ENCODE measurements at regions not wholly inside any gene's neighbourhood (a gene's known extent, or its start where the extent isn't known, plus 50 kb on each side); places are given as distances from the start of the nearest gene placed in this dataset.

GRCh38 chr16:87098976-87099720, 218.0 kb downstream of the C16orf95 start:
- Histone ChIP-seq H3K9ac (ENCODE audit: low read length in 5 of 5) (no peak overlapping the region), H3K36me3 (ENCODE audit: control insufficient read depth in 5 of 5, insufficient read depth in 5 of 5, low read length in 5 of 5) (no peaks in the 10 kb centered on the region), H3K27me3 (ENCODE audit: control insufficient read depth in 5 of 5, insufficient read depth in 4 of 5, low read length in 5 of 5) (peaks cover 0 to 25% (median 15%) of the 10 kb centered on the region in 5 donors), H3K9me3 (ENCODE audit: control insufficient read depth in 5 of 5, low read length in 5 of 5) (peaks cover 0 to under 1% (median 0%) of the 10 kb centered on the region in 5 donors), H3K4me3 (ENCODE audit: low read depth in 1 of 5, low read length in 5 of 5) (no peak overlapping the region), H3K4me1 (ENCODE audit: control insufficient read depth in 5 of 5, insufficient read depth in 5 of 5, low read length in 5 of 5) (no peaks in the 10 kb centered on the region), H3K27ac (ENCODE audit: low read depth, low read length) (no peak overlapping the region)

- Histone ChIP-seq H3K9me3 (ENCODE audit: control insufficient read depth in 5 of 5, low read length in 5 of 5) (peaks cover 0 to 7% (median 0%) of the 10 kb centered on the region in 5 donors), H3K36me3 (ENCODE audit: control insufficient read depth in 5 of 5, insufficient read depth in 5 of 5, low read length in 5 of 5) (no peaks in the 10 kb centered on the region), H3K9ac (ENCODE audit: low read length in 5 of 5) (no peak overlapping the region), H3K4me3 (ENCODE audit: low read depth in 1 of 5, low read length in 5 of 5) (no peak overlapping the region), H3K27ac (ENCODE audit: low read depth, low read length) (no peak overlapping the region), H3K4me1 (ENCODE audit: control insufficient read depth in 5 of 5, insufficient read depth in 5 of 5, low read length in 5 of 5) (no peaks in the 10 kb centered on the region), H3K27me3 (ENCODE audit: control insufficient read depth in 5 of 5, insufficient read depth in 4 of 5, low read length in 5 of 5) (peaks cover 0 to 25% (median 15%) of the 10 kb centered on the region in 5 donors)
Observed at GRCh38 chr16:87100306-87101058, 216.7 kb downstream of the C16orf95 start.

- H3K9me3 ChIP-seq (ENCODE audit: control insufficient read depth in 5 of 5, low read length in 5 of 5): peaks cover 0 to 7% (median 0%) of the 10 kb centered on the region in 5 donors
- no peak overlapping the region for H3K9ac ChIP-seq (ENCODE audit: low read length in 5 of 5)
- peaks cover 0 to 23% (median 9%) of the 10 kb centered on the region in 5 donors for H3K27me3 ChIP-seq (ENCODE audit: control insufficient read depth in 5 of 5, insufficient read depth in 4 of 5, low read length in 5 of 5)
- H3K4me3 ChIP-seq (ENCODE audit: low read depth in 1 of 5, low read length in 5 of 5): no peak overlapping the region
- H3K36me3 ChIP-seq (ENCODE audit: control insufficient read depth in 5 of 5, insufficient read depth in 5 of 5, low read length in 5 of 5): no peaks in the 10 kb centered on the region
- H3K4me1 ChIP-seq (ENCODE audit: control insufficient read depth in 5 of 5, insufficient read depth in 5 of 5, low read length in 5 of 5): no peaks in the 10 kb centered on the region
- H3K27ac ChIP-seq (ENCODE audit: low read depth, low read length): no peak overlapping the region
Observed at GRCh38 chr16:87101903-87102302, 215.3 kb downstream of the C16orf95 start.

- peaks cover 0 to 4% (median 0%) of the 10 kb centered on the region in 5 donors for H3K27me3 ChIP-seq (ENCODE audit: control insufficient read depth in 5 of 5, insufficient read depth in 4 of 5, low read length in 5 of 5)
- H3K4me1 ChIP-seq (ENCODE audit: control insufficient read depth in 5 of 5, insufficient read depth in 5 of 5, low read length in 5 of 5): no peaks in the 10 kb centered on the region
- H3K9ac ChIP-seq (ENCODE audit: low read length in 5 of 5): no peak overlapping the region
- H3K9me3 ChIP-seq (ENCODE audit: control insufficient read depth in 5 of 5, low read length in 5 of 5): peaks cover 0 to 7% (median 0%) of the 10 kb centered on the region in 5 donors
- H3K4me3 ChIP-seq (ENCODE audit: low read depth in 1 of 5, low read length in 5 of 5): no peak overlapping the region
- H3K27ac ChIP-seq (ENCODE audit: low read depth, low read length): no peak overlapping the region
- H3K36me3 ChIP-seq (ENCODE audit: control insufficient read depth in 5 of 5, insufficient read depth in 5 of 5, low read length in 5 of 5): no peaks in the 10 kb centered on the region
Observed at GRCh38 chr16:87107201-87107600, 210.0 kb downstream of the C16orf95 start.

- Histone ChIP-seq H3K36me3 (ENCODE audit: control insufficient read depth in 5 of 5, insufficient read depth in 5 of 5, low read length in 5 of 5) (no peaks in the 10 kb centered on the region), H3K4me1 (ENCODE audit: control insufficient read depth in 5 of 5, insufficient read depth in 5 of 5, low read length in 5 of 5) (no peaks in the 10 kb centered on the region)
Observed at GRCh38 chr16:87108278-87108677, 208.9 kb downstream of the C16orf95 start.

GRCh38 chr16:87108941-87109340, 208.3 kb downstream of the C16orf95 start:
- Histone ChIP-seq H3K9ac (ENCODE audit: low read length in 5 of 5) (no peak overlapping the region), H3K36me3 (ENCODE audit: control insufficient read depth in 5 of 5, insufficient read depth in 5 of 5, low read length in 5 of 5) (no peaks in the 10 kb centered on the region), H3K27ac (ENCODE audit: low read depth, low read length) (no peak overlapping the region), H3K4me3 (ENCODE audit: low read depth in 1 of 5, low read length in 5 of 5) (no peak overlapping the region), H3K9me3 (ENCODE audit: control insufficient read depth in 5 of 5, low read length in 5 of 5) (peaks cover 0 to 7% (median 0%) of the 10 kb centered on the region in 5 donors), H3K4me1 (ENCODE audit: control insufficient read depth in 5 of 5, insufficient read depth in 5 of 5, low read length in 5 of 5) (no peaks in the 10 kb centered on the region), H3K27me3 (ENCODE audit: control insufficient read depth in 5 of 5, insufficient read depth in 4 of 5, low read length in 5 of 5) (peaks cover 0 to 4% (median 0%) of the 10 kb centered on the region in 5 donors)

More at GRCh38 chr16:87108278-87108677, 208.9 kb downstream of the C16orf95 start:
- Histone ChIP-seq H3K27me3 (ENCODE audit: control insufficient read depth in 5 of 5, insufficient read depth in 4 of 5, low read length in 5 of 5) (peaks cover 0 to 4% (median 0%) of the 10 kb centered on the region in 5 donors), H3K27ac (ENCODE audit: low read depth, low read length) (no peak overlapping the region), H3K9me3 (ENCODE audit: control insufficient read depth in 5 of 5, low read length in 5 of 5) (peaks cover 0 to 7% (median 0%) of the 10 kb centered on the region in 5 donors), H3K9ac (ENCODE audit: low read length in 5 of 5) (no peak overlapping the region), H3K4me3 (ENCODE audit: low read depth in 1 of 5, low read length in 5 of 5) (no peak overlapping the region)

- H3K9ac ChIP-seq (ENCODE audit: low read length in 5 of 5): no peak overlapping the region
- no peaks in the 10 kb centered on the region for H3K27me3 ChIP-seq (ENCODE audit: control insufficient read depth in 5 of 5, insufficient read depth in 4 of 5, low read length in 5 of 5)
- no peaks in the 10 kb centered on the region for H3K36me3 ChIP-seq (ENCODE audit: control insufficient read depth in 5 of 5, insufficient read depth in 5 of 5, low read length in 5 of 5)
- no peak overlapping the region for H3K4me3 ChIP-seq (ENCODE audit: low read depth in 1 of 5, low read length in 5 of 5)
- H3K9me3 ChIP-seq (ENCODE audit: control insufficient read depth in 5 of 5, low read length in 5 of 5): no peaks in the 10 kb centered on the region
- peaks cover 0 to 2% (median 0%) of the 10 kb centered on the region in 5 donors for H3K4me1 ChIP-seq (ENCODE audit: control insufficient read depth in 5 of 5, insufficient read depth in 5 of 5, low read length in 5 of 5)
- no peak overlapping the region for H3K27ac ChIP-seq (ENCODE audit: low read depth, low read length)
Observed at GRCh38 chr16:87114832-87115231, 202.4 kb downstream of the C16orf95 start.

- Histone ChIP-seq H3K4me1 (ENCODE audit: control insufficient read depth in 5 of 5, insufficient read depth in 5 of 5, low read length in 5 of 5) (peaks cover 0 to 2% (median 0%) of the 10 kb centered on the region in 5 donors), H3K27me3 (ENCODE audit: control insufficient read depth in 5 of 5, insufficient read depth in 4 of 5, low read length in 5 of 5) (peaks cover 0 to 5% (median 0%) of the 10 kb centered on the region in 5 donors), H3K9ac (ENCODE audit: low read length in 5 of 5) (no peak overlapping the region), H3K4me3 (ENCODE audit: low read depth in 1 of 5, low read length in 5 of 5) (no peak overlapping the region), H3K9me3 (ENCODE audit: control insufficient read depth in 5 of 5, low read length in 5 of 5) (no peaks in the 10 kb centered on the region), H3K36me3 (ENCODE audit: control insufficient read depth in 5 of 5, insufficient read depth in 5 of 5, low read length in 5 of 5) (no peaks in the 10 kb centered on the region), H3K27ac (ENCODE audit: low read depth, low read length) (no peak overlapping the region)
Observed at GRCh38 chr16:87115646-87116045, 201.5 kb downstream of the C16orf95 start.

- Histone ChIP-seq H3K27me3 (ENCODE audit: control insufficient read depth in 5 of 5, insufficient read depth in 4 of 5, low read length in 5 of 5) (peaks cover 0 to 5% (median 0%) of the 10 kb centered on the region in 5 donors), H3K9ac (ENCODE audit: low read length in 5 of 5) (no peak overlapping the region), H3K27ac (ENCODE audit: low read depth, low read length) (no peak overlapping the region), H3K4me3 (ENCODE audit: low read depth in 1 of 5, low read length in 5 of 5) (no peak overlapping the region), H3K4me1 (ENCODE audit: control insufficient read depth in 5 of 5, insufficient read depth in 5 of 5, low read length in 5 of 5) (peaks cover 0 to 2% (median 0%) of the 10 kb centered on the region in 5 donors), H3K36me3 (ENCODE audit: control insufficient read depth in 5 of 5, insufficient read depth in 5 of 5, low read length in 5 of 5) (no peaks in the 10 kb centered on the region), H3K9me3 (ENCODE audit: control insufficient read depth in 5 of 5, low read length in 5 of 5) (peaks cover 0 to under 1% (median 0%) of the 10 kb centered on the region in 5 donors)
Observed at GRCh38 chr16:87117936-87118335, 199.3 kb downstream of the C16orf95 start.

- Histone ChIP-seq H3K27ac (ENCODE audit: low read depth, low read length) (no peak overlapping the region), H3K9ac (ENCODE audit: low read length in 5 of 5) (no peak overlapping the region), H3K36me3 (ENCODE audit: control insufficient read depth in 5 of 5, insufficient read depth in 5 of 5, low read length in 5 of 5) (no peaks in the 10 kb centered on the region), H3K4me1 (ENCODE audit: control insufficient read depth in 5 of 5, insufficient read depth in 5 of 5, low read length in 5 of 5) (peaks cover 0 to 2% (median 0%) of the 10 kb centered on the region in 5 donors), H3K4me3 (ENCODE audit: low read depth in 1 of 5, low read length in 5 of 5) (no peak overlapping the region), H3K27me3 (ENCODE audit: control insufficient read depth in 5 of 5, insufficient read depth in 4 of 5, low read length in 5 of 5) (peaks cover 0 to 10% (median 4%) of the 10 kb centered on the region in 5 donors), H3K9me3 (ENCODE audit: control insufficient read depth in 5 of 5, low read length in 5 of 5) (peaks cover 0 to 12% (median 9%) of the 10 kb centered on the region in 5 donors)
Observed at GRCh38 chr16:87119168-87119567, 198.0 kb downstream of the C16orf95 start.
